ENCODE measurements at regions not wholly inside any gene's neighbourhood (a gene's known extent, or its start where the extent isn't known, plus 50 kb on each side); places are given as distances from the start of the nearest gene placed in this dataset.

- no peak for DNase-seq (ENCODE audit: low read depth)
- no peak for TF ChIP-seq CTCF (IDR thresholded peaks at IDR 0.05; ENCODE audit: control insufficient read depth, extremely low read depth, insufficient read depth)
These were observed 177.5 kb downstream of the SYK start for GRCh38 chr9:90979138-90979551.

GRCh38 chr9:90979639-90980038 lies 178.0 kb downstream of the SYK start:
- DNase-seq (ENCODE audit: low read depth): no peak
- no peak for TF ChIP-seq CTCF (IDR thresholded peaks at IDR 0.05; ENCODE audit: control insufficient read depth, extremely low read depth, insufficient read depth)
- H3K4me3 ChIP-seq (ENCODE audit: low read depth, low read length): no peak overlapping the region

More at GRCh38 chr9:90979138-90979551, 177.5 kb downstream of the SYK start:
- H3K4me3 ChIP-seq (ENCODE audit: low read depth, low read length): no peak overlapping the region

- no peak overlapping the region for H3K4me3 ChIP-seq (ENCODE audit: low read depth, low read length)
- no peak for DNase-seq (ENCODE audit: low read depth)
- no peak for TF ChIP-seq CTCF (IDR thresholded peaks at IDR 0.05; ENCODE audit: control insufficient read depth, extremely low read depth, insufficient read depth)
These were observed 180.1 kb downstream of the SYK start for GRCh38 chr9:90981726-90982125.

- TF ChIP-seq CTCF (IDR thresholded peaks at IDR 0.05; ENCODE audit: control insufficient read depth, extremely low read depth, insufficient read depth): no peak
- H3K4me3 ChIP-seq (ENCODE audit: low read depth, low read length): no peak overlapping the region
- DNase-seq (ENCODE audit: low read depth): no peak
These were observed 181.8 kb downstream of the SYK start for GRCh38 chr9:90983394-90983793.

- DNase-seq (ENCODE audit: low read depth): no peak
- H3K4me3 ChIP-seq (ENCODE audit: low read depth, low read length): no peak overlapping the region
- no peak for TF ChIP-seq CTCF (IDR thresholded peaks at IDR 0.05; ENCODE audit: control insufficient read depth, extremely low read depth, insufficient read depth)
These were observed 184.0 kb downstream of the SYK start for GRCh38 chr9:90985631-90986030.

GRCh38 chr9:90986161-90986560 lies 184.5 kb downstream of the SYK start:
- TF ChIP-seq CTCF (IDR thresholded peaks at IDR 0.05; ENCODE audit: control insufficient read depth, extremely low read depth, insufficient read depth): no peak
- no peak overlapping the region for H3K4me3 ChIP-seq (ENCODE audit: low read depth, low read length)

GRCh38 chr9:90987566-90987965 lies 185.9 kb downstream of the SYK start:
- no peak overlapping the region for H3K4me3 ChIP-seq (ENCODE audit: low read depth, low read length)
- DNase-seq (ENCODE audit: low read depth): peak; percentile 70
- TF ChIP-seq CTCF (IDR thresholded peaks at IDR 0.05; ENCODE audit: control insufficient read depth, extremely low read depth, insufficient read depth): no peak

More at GRCh38 chr9:90986161-90986560, 184.5 kb downstream of the SYK start:
- DNase-seq (ENCODE audit: low read depth): no peak
